Ammon's horn (tissue), 1 donor: ENCODE measurements at regions not wholly inside any gene's neighbourhood (a gene's known extent, or its start where the extent isn't known, plus 50 kb on each side); places are given as distances from the start of the nearest gene placed in this dataset.
"Not testable (repeated sequence)": the region's sequence is repeated elsewhere in the genome, so short reads cannot be mapped to it uniquely, and the experiment has no call there.

Source experiments
- DNase-seq: peaks from one replicate; pipeline ENCODE4 v3.0.0-alpha.2; 2016; ENCODE audit warnings: low spot score

GRCh38 chr12:74595696-74596095 lies 58.1 kb downstream of the ATXN7L3B start:
- DNase-seq = no peak

GRCh38 chr12:74598819-74599218 lies 61.2 kb downstream of the ATXN7L3B start:
- no peak for DNase-seq

GRCh38 chr12:74599932-74600331 lies 62.3 kb downstream of the ATXN7L3B start:
- DNase-seq = no peak

GRCh38 chr12:74600817-74601216 lies 63.2 kb downstream of the ATXN7L3B start:
- DNase-seq = not testable (repeated sequence)

GRCh38 chr12:74602881-74603672 lies 65.4 kb downstream of the ATXN7L3B start:
- no peak for DNase-seq

- no peak for DNase-seq
These were observed 70.7 kb downstream of the ATXN7L3B start for GRCh38 chr12:74608231-74608775.

- no peak for DNase-seq
These were observed 73.1 kb downstream of the ATXN7L3B start for GRCh38 chr12:74610711-74611110.

GRCh38 chr12:74614426-74614825 lies 76.8 kb downstream of the ATXN7L3B start:
- no peak for DNase-seq

- DNase-seq = no peak
These were observed 81.4 kb downstream of the ATXN7L3B start for GRCh38 chr12:74619084-74619483.

- DNase-seq = no peak
These were observed 82.2 kb downstream of the ATXN7L3B start for GRCh38 chr12:74619884-74620283.

GRCh38 chr12:74620921-74621320 lies 83.3 kb downstream of the ATXN7L3B start:
- DNase-seq = peak; percentile 13

- DNase-seq = no peak
These were observed 86.6 kb downstream of the ATXN7L3B start for GRCh38 chr12:74624201-74624600.

GRCh38 chr12:74626397-74626796 lies 88.8 kb downstream of the ATXN7L3B start:
- no peak for DNase-seq

- no peak for DNase-seq
These were observed 103.6 kb downstream of the ATXN7L3B start for GRCh38 chr12:74641262-74641661.

GRCh38 chr12:74641694-74642093 lies 104.1 kb downstream of the ATXN7L3B start:
- DNase-seq = no peak

- no peak for DNase-seq
These were observed 107.0 kb downstream of the ATXN7L3B start for GRCh38 chr12:74644681-74645080.

- peak; percentile 68 for DNase-seq
These were observed 109.2 kb downstream of the ATXN7L3B start for GRCh38 chr12:74646831-74647230.

GRCh38 chr12:74647256-74647655 lies 109.6 kb downstream of the ATXN7L3B start:
- no peak for DNase-seq

- DNase-seq = no peak
These were observed 118.6 kb downstream of the ATXN7L3B start for GRCh38 chr12:74656251-74656650.

- no peak for DNase-seq
These were observed 122.8 kb downstream of the ATXN7L3B start for GRCh38 chr12:74660442-74660841.

GRCh38 chr12:74663958-74664357 lies 126.3 kb downstream of the ATXN7L3B start:
- DNase-seq = no peak

- DNase-seq = no peak
These were observed 128.1 kb downstream of the ATXN7L3B start for GRCh38 chr12:74665690-74666089.

GRCh38 chr12:74671421-74671820 lies 133.8 kb downstream of the ATXN7L3B start:
- DNase-seq = no peak

- not testable (repeated sequence) for DNase-seq
These were observed 139.3 kb downstream of the ATXN7L3B start for GRCh38 chr12:74676955-74677354.
